Pancreas (tissue), 10 donors: ENCODE measurements at regions not wholly inside any gene's neighbourhood (a gene's known extent, or its start where the extent isn't known, plus 50 kb on each side); places are given as distances from the start of the nearest gene placed in this dataset.

ENCODE experiments used
- ATAC-seq, 4 donors: fragments of 200-7000 bp; cut with Tn5 transposase; one replicate each; pipeline versions ENCODE4 v1.8.0 to v1.9.1; 2020; ENCODE audit warnings: mild to moderate bottlenecking in 4 of 4, moderate library complexity in 4 of 4
- DNase-seq, 6 donors: peaks; one replicate each; pipeline ENCODE4 v3.0.0-alpha.2; 2020
- FAIRE-seq: peaks from 2 replicates; lab custom pipeline; 2012; peaks lifted over from hg19 to GRCh38; lab: Jason Lieb, UNC
- H3K27ac ChIP-seq, 4 donors: fragments of 200-600 bp; sonication (generic); 1 replicate in 3 of 4; 2 replicates in 1 of 4; pipeline versions ENCODE4 v1.5.0 to v1.8.0; 2020
- H3K27me3 ChIP-seq, 4 donors: fragments of 200-600 bp; one replicate each; pipeline ENCODE4 v1.8.0; 2021
- H3K36me3 ChIP-seq, 3 donors: fragments of 200-600 bp; sonication (generic) in 1 of 3; one replicate each; pipeline versions ENCODE4 v1.5.0 to v1.8.0; 2020 to 2021
- H3K4me1 ChIP-seq, 3 donors: fragments of 200-600 bp; one replicate each; pipeline ENCODE4 v1.8.0; 2021
- H3K4me3 ChIP-seq, 4 donors: fragments of 200-600 bp; sonication (generic) in 2 of 4; one replicate each; pipeline versions ENCODE4 v1.5.0 to v1.8.0; 2020 to 2021
- H3K9me3 ChIP-seq, 4 donors: fragments of 200-600 bp; one replicate each; pipeline ENCODE4 v1.8.0; 2021
- CTCF ChIP-seq, 4 donors: fragments of 200-600 bp; sonication (generic) in 3 of 4; IDR thresholded peaks; one replicate each; pipeline versions ENCODE4 v1.5.0 to v1.8.0; 2021; ENCODE audit warnings: antibody characterized with exemption in 4 of 4
- WGBS, 2 donors: extraction: QIAGEN DNeasy Blood & Tissue Kit; methylation state at CpG; one replicate each; pipeline ENCODE4 v1.1.7; 2013; 5-methylcytosine and 5-hydroxymethylcytosine counted together
- intact Hi-C, 3 donors: fragments of 100-400 bp; cut with DNase I; formaldehyde crosslinking; loops; one replicate each; pipeline versions ENCODE4 v1.11.1 to v1.14.2; 2022
- donor health status: healthy with polysubstance abuse.
- donor health status: DM: no; HTN: no; CAD: no; lungs with moderate emphysema.
- donor health status: DM: no; HTN: no; CAD: no.
- donor health status: control.
- donor health status: control.
- donor health status: Bipolar disorder and iron deficiency.
- donor health status: DM: yes; HTN: yes; CAD: no.
- donor health status: DM: no; HTN: no; CAD: no.
- donor health status: DM: no; HTN: no; CAD: no.
- donor health status: DM: yes; HTN: yes; CAD: no.

GRCh38 chr7:10634239-10634638, 339.4 kb upstream of the PHF14 start:
- intact Hi-C loops: no loop called here
- peaks cover 0 to 4% (median 0%) of the 10 kb centered on the region in 3 donors for H3K4me1 ChIP-seq
- H3K36me3 ChIP-seq: no peaks in the 10 kb centered on the region
- no peak for TF ChIP-seq CTCF (IDR thresholded peaks at IDR 0.05)
- H3K4me3 ChIP-seq: no peak overlapping the region
- H3K27ac ChIP-seq: no peak overlapping the region
- ATAC-seq (no peak), DNase-seq (no peak), FAIRE-seq (no peak)
- no peaks in the 10 kb centered on the region for H3K27me3 ChIP-seq
- H3K9me3 ChIP-seq: no peaks in the 10 kb centered on the region
- WGBS, 2 donors: 27 to 35% methylated on average over 2 of the region's 2 CpGs

GRCh38 chr7:10637991-10638390, 335.7 kb upstream of the PHF14 start:
- WGBS, 2 donors: 48 to 51% methylated on average over 3 of the region's 3 CpGs
- DNase-seq (no peak), ATAC-seq (no peak), FAIRE-seq (no peak)
- intact Hi-C loops: no loop called here
- no peaks in the 10 kb centered on the region for H3K27me3 ChIP-seq
- H3K27ac ChIP-seq: no peak overlapping the region
- peaks cover 0 to 4% (median 0%) of the 10 kb centered on the region in 3 donors for H3K4me1 ChIP-seq
- TF ChIP-seq CTCF (IDR thresholded peaks at IDR 0.05): no peak
- H3K9me3 ChIP-seq: no peaks in the 10 kb centered on the region
- no peak overlapping the region for H3K4me3 ChIP-seq
- H3K36me3 ChIP-seq: no peaks in the 10 kb centered on the region

- DNase-seq: no peak
- Histone ChIP-seq H3K9me3 (no peaks in the 10 kb centered on the region), H3K27ac (no peak overlapping the region), H3K27me3 (no peaks in the 10 kb centered on the region), H3K4me1 (no peaks in the 10 kb centered on the region), H3K36me3 (no peaks in the 10 kb centered on the region), H3K4me3 (no peak overlapping the region)
- intact Hi-C loops: no loop called here
- no peak for ATAC-seq
- 66 to 74% methylated on average over 2 of the region's 2 CpGs for WGBS, 2 donors
- TF ChIP-seq CTCF (IDR thresholded peaks at IDR 0.05): no peak
- no peak for FAIRE-seq
These were observed 330.1 kb upstream of the PHF14 start for GRCh38 chr7:10643545-10643944.

- H3K27me3 ChIP-seq: no peaks in the 10 kb centered on the region
- H3K36me3 ChIP-seq: no peaks in the 10 kb centered on the region
- no peak overlapping the region for H3K4me3 ChIP-seq
- no peaks in the 10 kb centered on the region for H3K4me1 ChIP-seq
- no peaks in the 10 kb centered on the region for H3K9me3 ChIP-seq
- intact Hi-C loops: no loop called here
- WGBS, 2 donors: 73% methylated on average over 3 of the region's 3 CpGs
- H3K27ac ChIP-seq: no peak overlapping the region
- no peak for TF ChIP-seq CTCF (IDR thresholded peaks at IDR 0.05)
- DNase-seq (no peak), FAIRE-seq (no peak), ATAC-seq (no peak)
These were observed 328.8 kb upstream of the PHF14 start for GRCh38 chr7:10644849-10645248.

GRCh38 chr7:10646194-10646593, 327.5 kb upstream of the PHF14 start:
- no peak for DNase-seq
- no peak for ATAC-seq
- H3K27me3 ChIP-seq: no peaks in the 10 kb centered on the region
- no peaks in the 10 kb centered on the region for H3K4me1 ChIP-seq
- no peak overlapping the region for H3K4me3 ChIP-seq
- intact Hi-C loops: no loop called here
- H3K9me3 ChIP-seq: no peaks in the 10 kb centered on the region
- 56 to 84% methylated on average over 5 of the region's 5 CpGs for WGBS, 2 donors
- no peak overlapping the region for H3K27ac ChIP-seq
- H3K36me3 ChIP-seq: no peaks in the 10 kb centered on the region
- no peak for FAIRE-seq
- TF ChIP-seq CTCF (IDR thresholded peaks at IDR 0.05): no peak
